Effector memory CD8-positive, alpha-beta T cell (primary cell): ENCODE measurements at regions not wholly inside any gene's neighbourhood (a gene's known extent, or its start where the extent isn't known, plus 50 kb on each side); places are given as distances from the start of the nearest gene placed in this dataset.

Experiments
- ATAC-seq: fragments of 150-1000 bp; cut with Tn5 transposase; replicated peaks from 2 replicates; pipeline ENCODE4 v1.10.0; 2021; ENCODE audit warnings: mild to moderate bottlenecking, moderate library complexity
- DNase-seq, 3 experiments: peaks; one replicate each; pipeline ENCODE4 v3.0.0; 2021
- H3K27ac Mint-ChIP-seq, 2 donors: one replicate each; pipeline ENCODE4 v1.8.0; 2022; ENCODE audit warnings: mild to moderate bottlenecking in 2 of 2, mixed read lengths in 2 of 2, moderate library complexity in 2 of 2
- H3K27me3 Mint-ChIP-seq, 2 donors: one replicate each; pipeline ENCODE4 v1.8.0; 2022; ENCODE audit warnings: mixed read lengths in 2 of 2
- H3K36me3 Mint-ChIP-seq: one replicate; pipeline ENCODE4 v1.8.0; 2022; ENCODE audit warnings: mild to moderate bottlenecking, moderate library complexity, mixed read lengths; ENCODE audit not compliant: insufficient read depth
- H3K4me1 Mint-ChIP-seq, 2 donors: one replicate each; pipeline ENCODE4 v1.8.0; 2022; ENCODE audit warnings: low read depth in 2 of 2, mixed read lengths in 2 of 2
- H3K4me3 Mint-ChIP-seq, 2 donors: one replicate each; pipeline ENCODE4 v1.8.0; 2022; ENCODE audit warnings: mild to moderate bottlenecking in 2 of 2, mixed read lengths in 2 of 2, moderate library complexity in 2 of 2
- H3K9me3 Mint-ChIP-seq, 2 donors: one replicate each; pipeline ENCODE4 v1.8.0; 2022; ENCODE audit warnings: mixed read lengths in 2 of 2

DNA sequence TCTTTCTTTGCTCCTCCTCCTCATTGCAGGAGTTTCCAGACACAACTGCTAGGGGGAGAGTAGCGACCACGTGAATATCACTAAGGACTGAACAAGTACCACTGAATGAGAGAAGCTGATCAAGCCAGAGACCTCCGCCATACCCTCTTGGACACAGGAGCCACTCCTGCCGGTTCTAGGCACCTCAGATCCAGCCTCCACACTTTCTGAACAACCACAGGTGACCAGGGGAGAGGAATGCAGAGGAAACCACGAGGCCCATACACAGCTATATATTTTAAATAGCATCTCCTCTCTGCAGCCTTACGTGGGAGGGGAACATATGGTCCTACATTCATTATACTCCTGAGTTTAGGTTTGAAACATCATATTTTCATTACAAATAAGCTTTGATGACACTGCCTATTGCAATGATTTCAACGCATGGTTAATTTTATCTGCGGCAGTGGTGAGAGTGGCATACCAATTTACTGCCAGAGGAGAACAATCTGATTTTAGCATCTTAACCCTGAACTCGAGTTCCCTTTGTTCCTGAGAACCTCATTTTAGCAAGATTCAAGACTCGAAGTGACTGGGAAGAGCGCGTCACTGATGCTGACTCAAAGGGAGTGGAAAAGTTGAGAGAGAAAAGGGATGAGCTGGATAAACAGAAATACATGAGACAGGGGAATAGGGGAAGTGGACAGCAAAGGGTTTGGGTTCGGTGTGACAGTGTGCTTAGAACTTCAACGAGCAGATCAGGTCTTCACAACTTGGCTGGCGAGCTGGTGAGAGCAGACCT is 231.7 kb upstream of the PPARGC1A start:
- H3K4me3 Mint-ChIP-seq, result no peak overlapping the region
- no peaks in the 10 kb centered on the region for H3K4me1 Mint-ChIP-seq
- DNase-seq, result no peak
- H3K27me3 Mint-ChIP-seq, result no peaks in the 10 kb centered on the region
- no peak overlapping the region for H3K27ac Mint-ChIP-seq
- no peaks in the 10 kb centered on the region for H3K36me3 Mint-ChIP-seq
- H3K9me3 Mint-ChIP-seq, result peaks cover 0 to 14% of the 10 kb centered on the region in 2 donors
- ATAC-seq, result no peak

GRCh38 chr4:24117975-24118374 is 228.1 kb upstream of the PPARGC1A start:
- Mint-ChIP-seq H3K27ac (no peak overlapping the region), H3K9me3 (peaks cover 7 to 10% of the 10 kb centered on the region in 2 donors), H3K4me3 (no peak overlapping the region), H3K4me1 (no peaks in the 10 kb centered on the region), H3K27me3 (no peaks in the 10 kb centered on the region), H3K36me3 (peaks cover 3% of the 10 kb centered on the region)
- no peak for ATAC-seq
- no peak for DNase-seq

GRCh38 chr4:24116107-24116506 is 226.3 kb upstream of the PPARGC1A start:
- Mint-ChIP-seq H3K27me3 (no peaks in the 10 kb centered on the region), H3K27ac (no peak overlapping the region), H3K4me3 (no peak overlapping the region), H3K36me3 (peaks cover 3% of the 10 kb centered on the region), H3K4me1 (no peaks in the 10 kb centered on the region), H3K9me3 (peaks cover 6 to 16% of the 10 kb centered on the region in 2 donors)
- DNase-seq, result no peak
- ATAC-seq, result no peak

- Mint-ChIP-seq H3K36me3 (peaks cover 3% of the 10 kb centered on the region), H3K4me3 (no peak overlapping the region), H3K4me1 (no peaks in the 10 kb centered on the region), H3K9me3 (peaks cover 6 to 16% of the 10 kb centered on the region in 2 donors), H3K27ac (no peak overlapping the region), H3K27me3 (no peaks in the 10 kb centered on the region)
- ATAC-seq (no peak), DNase-seq (no peak)
These were observed 225.2 kb upstream of the PPARGC1A start for GRCh38 chr4:24114919-24115500.

GRCh38 chr4:24114444-24114843 is 224.6 kb upstream of the PPARGC1A start:
- Mint-ChIP-seq H3K4me1 (no peaks in the 10 kb centered on the region), H3K27ac (no peak overlapping the region), H3K36me3 (peaks cover 3% of the 10 kb centered on the region), H3K27me3 (no peaks in the 10 kb centered on the region), H3K4me3 (no peak overlapping the region), H3K9me3 (peaks cover 8 to 16% of the 10 kb centered on the region in 2 donors)
- no peak for DNase-seq
- ATAC-seq, result no peak

DNA sequence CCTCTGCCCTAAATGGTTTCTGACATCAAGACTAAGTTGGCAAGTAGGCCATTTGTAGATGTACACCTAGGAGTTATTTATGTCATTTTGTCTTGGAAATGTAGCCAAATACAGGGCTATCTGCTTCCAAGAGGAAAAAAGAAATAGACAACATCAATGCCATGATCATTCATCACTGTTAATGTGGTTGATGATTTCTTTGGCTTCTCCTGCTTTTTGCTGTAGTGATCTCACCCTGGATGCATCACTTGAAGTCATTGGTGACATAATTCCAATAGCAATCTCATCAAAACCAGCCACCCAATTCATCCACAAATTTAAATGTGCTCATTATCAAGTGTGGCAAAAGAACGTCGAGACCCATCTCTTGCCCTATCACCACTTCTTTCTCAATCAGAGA is 222.6 kb upstream of the PPARGC1A start:
- Mint-ChIP-seq H3K27me3 (no peaks in the 10 kb centered on the region), H3K9me3 (peaks cover 5 to 20% of the 10 kb centered on the region in 2 donors), H3K36me3 (peaks cover 3% of the 10 kb centered on the region), H3K4me1 (no peaks in the 10 kb centered on the region), H3K27ac (no peak overlapping the region), H3K4me3 (no peak overlapping the region)
- no peak for DNase-seq
- no peak for ATAC-seq

- H3K9me3 Mint-ChIP-seq, result peaks cover 10 to 17% of the 10 kb centered on the region in 2 donors
- H3K27ac Mint-ChIP-seq, result no peak overlapping the region
- no peaks in the 10 kb centered on the region for H3K27me3 Mint-ChIP-seq
- ATAC-seq (no peak), DNase-seq (no peak)
- no peaks in the 10 kb centered on the region for H3K36me3 Mint-ChIP-seq
- no peaks in the 10 kb centered on the region for H3K4me1 Mint-ChIP-seq
- no peak overlapping the region for H3K4me3 Mint-ChIP-seq
These were observed 218.7 kb upstream of the PPARGC1A start for GRCh38 chr4:24108567-24108966.

GRCh38 chr4:24105327-24106038 is 215.6 kb upstream of the PPARGC1A start:
- Mint-ChIP-seq H3K4me3 (no peak overlapping the region), H3K27me3 (no peaks in the 10 kb centered on the region), H3K4me1 (no peaks in the 10 kb centered on the region), H3K27ac (no peak overlapping the region), H3K9me3 (peaks cover 4 to 9% of the 10 kb centered on the region in 2 donors), H3K36me3 (no peaks in the 10 kb centered on the region)
- DNase-seq (no peak), ATAC-seq (no peak)

DNA sequence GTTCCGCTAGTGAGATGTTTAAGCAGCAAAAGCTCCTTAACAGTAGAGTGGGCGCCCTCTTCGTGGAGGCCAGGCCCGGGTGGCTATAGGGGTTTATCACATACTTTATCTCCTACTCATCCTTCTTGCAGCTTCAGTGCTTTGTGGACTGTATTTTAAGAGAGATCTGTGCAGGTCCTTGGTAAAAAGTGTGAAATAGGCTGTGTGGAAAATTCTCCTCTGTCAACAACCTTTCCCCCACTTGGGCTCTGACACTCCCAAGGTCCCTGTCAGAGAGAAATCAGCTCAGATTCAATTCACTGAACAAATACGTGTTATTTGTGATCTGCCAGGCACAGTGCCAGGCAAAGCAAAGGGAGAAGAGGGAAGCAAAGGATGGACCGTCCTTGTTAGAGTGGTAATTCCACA is 214.3 kb upstream of the PPARGC1A start:
- Mint-ChIP-seq H3K4me1 (no peaks in the 10 kb centered on the region), H3K27me3 (no peaks in the 10 kb centered on the region), H3K27ac (no peak overlapping the region), H3K4me3 (no peak overlapping the region), H3K9me3 (peaks cover 4 to 7% of the 10 kb centered on the region in 2 donors), H3K36me3 (no peaks in the 10 kb centered on the region)
- no peak for DNase-seq
- ATAC-seq, result no peak

DNA sequence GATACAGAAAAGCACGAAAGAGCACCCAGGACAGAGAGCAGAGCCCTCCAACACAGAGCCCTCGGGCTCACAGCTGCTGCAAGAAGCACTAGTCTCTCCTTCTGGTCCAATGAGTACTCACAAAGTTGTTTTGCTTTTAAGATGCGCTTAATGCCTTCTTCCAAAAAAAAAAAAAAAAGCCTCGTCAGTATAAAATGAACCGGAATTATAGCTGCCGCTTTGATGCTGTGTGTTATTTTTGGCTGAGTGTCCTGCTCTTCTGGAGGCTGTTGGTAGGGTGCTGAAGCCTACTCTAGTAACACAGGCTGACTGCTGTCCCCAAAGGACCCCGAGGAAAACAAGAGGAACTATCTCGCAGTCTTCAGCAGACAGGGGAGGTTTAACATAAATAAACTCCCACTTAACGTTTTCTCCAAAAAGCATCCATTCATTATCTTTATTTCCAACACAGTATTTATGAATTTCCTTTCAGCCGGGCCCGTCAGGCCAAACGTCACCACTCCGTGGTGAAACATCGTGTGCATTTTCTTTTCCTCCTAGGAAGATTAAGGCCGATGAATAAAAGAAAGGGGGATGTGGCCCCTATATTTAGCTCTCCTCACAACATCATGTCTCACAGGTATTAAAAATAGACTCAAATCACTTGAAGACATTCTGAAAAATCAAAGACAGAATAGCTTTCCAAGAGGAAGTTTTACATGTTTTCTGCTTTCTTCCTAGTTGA is 213.7 kb upstream of the PPARGC1A start:
- H3K9me3 Mint-ChIP-seq, result peaks cover 4 to 7% of the 10 kb centered on the region in 2 donors
- no peak overlapping the region for H3K4me3 Mint-ChIP-seq
- no peaks in the 10 kb centered on the region for H3K27me3 Mint-ChIP-seq
- no peaks in the 10 kb centered on the region for H3K4me1 Mint-ChIP-seq
- no peak overlapping the region for H3K27ac Mint-ChIP-seq
- no peaks in the 10 kb centered on the region for H3K36me3 Mint-ChIP-seq
- no peak for DNase-seq
- ATAC-seq, result no peak

DNA sequence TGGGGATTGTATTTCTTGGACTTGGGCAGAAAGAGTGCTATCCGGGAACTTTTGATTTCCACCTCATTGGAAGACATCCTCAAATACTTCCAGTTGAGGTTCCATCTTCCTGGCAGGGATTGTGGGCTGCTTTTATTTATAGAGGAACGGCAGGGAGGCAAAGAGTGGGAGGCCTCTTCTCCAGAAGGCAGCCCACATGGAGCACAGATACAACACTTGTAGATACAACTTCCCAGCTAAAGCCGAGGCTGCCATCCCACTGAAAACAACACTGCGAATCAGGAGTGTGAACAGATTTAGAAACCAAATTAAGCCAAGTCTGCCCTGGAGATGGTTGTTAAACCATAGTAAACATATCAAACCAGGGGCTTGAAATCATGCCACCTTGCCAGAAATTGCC is 212.8 kb upstream of the PPARGC1A start:
- no peak overlapping the region for H3K4me3 Mint-ChIP-seq
- H3K27me3 Mint-ChIP-seq, result no peaks in the 10 kb centered on the region
- H3K36me3 Mint-ChIP-seq, result no peaks in the 10 kb centered on the region
- no peak for DNase-seq
- no peaks in the 10 kb centered on the region for H3K4me1 Mint-ChIP-seq
- peaks cover 3 to 7% of the 10 kb centered on the region in 2 donors for H3K9me3 Mint-ChIP-seq
- ATAC-seq, result no peak
- H3K27ac Mint-ChIP-seq, result no peak overlapping the region

- ATAC-seq (no peak), DNase-seq (no peak)
- H3K4me3 Mint-ChIP-seq, result no peak overlapping the region
- H3K27me3 Mint-ChIP-seq, result no peaks in the 10 kb centered on the region
- H3K9me3 Mint-ChIP-seq, result peaks cover 0 to 6% of the 10 kb centered on the region in 2 donors
- no peak overlapping the region for H3K27ac Mint-ChIP-seq
- no peaks in the 10 kb centered on the region for H3K36me3 Mint-ChIP-seq
- H3K4me1 Mint-ChIP-seq, result no peaks in the 10 kb centered on the region
These were observed 206.8 kb upstream of the PPARGC1A start for GRCh38 chr4:24096603-24097002.

DNA sequence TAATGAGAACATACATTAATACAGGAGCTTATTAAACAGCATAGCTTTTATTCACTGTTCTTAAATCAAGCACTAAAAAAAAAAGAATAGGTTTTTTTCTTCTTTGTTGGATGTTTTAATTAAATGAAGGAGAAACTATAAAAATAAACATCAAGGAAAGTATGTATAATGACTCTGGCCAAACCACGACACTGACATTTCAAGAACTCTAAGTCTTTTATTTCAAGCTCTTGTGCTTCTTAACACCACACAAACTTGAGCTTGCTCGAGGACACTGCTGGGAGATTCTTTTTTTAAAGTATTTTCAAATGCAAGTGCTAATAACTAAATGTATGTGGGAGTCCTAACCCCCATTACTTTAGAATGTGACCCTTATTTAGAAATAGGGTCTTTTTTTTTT is 204.9 kb upstream of the PPARGC1A start:
- Mint-ChIP-seq H3K4me1 (no peaks in the 10 kb centered on the region), H3K36me3 (no peaks in the 10 kb centered on the region), H3K4me3 (no peak overlapping the region), H3K9me3 (peaks cover 0 to 4% of the 10 kb centered on the region in 2 donors), H3K27me3 (no peaks in the 10 kb centered on the region), H3K27ac (no peak overlapping the region)
- DNase-seq (no peak), ATAC-seq (no peak)
